HFFc6 (cell line): ENCODE measurements at regions not wholly inside any gene's neighbourhood (a gene's known extent, or its start where the extent isn't known, plus 50 kb on each side); places are given as distances from the start of the nearest gene placed in this dataset.

ENCODE experiments used
- DNase-seq: peaks from one replicate; pipeline ENCODE4 v3.0.0-alpha.2; 2018
- H3K27ac Mint-ChIP-seq: 2 replicates; pipeline ENCODE4 v1.8.0; 2020; ENCODE audit warnings: mild to moderate bottlenecking, mixed read lengths
- H3K27me3 Mint-ChIP-seq: 2 replicates; pipeline ENCODE4 v1.8.0; 2021; ENCODE audit warnings: mild to moderate bottlenecking, moderate library complexity, mixed read lengths; ENCODE audit not compliant: insufficient read depth
- H3K36me3 Mint-ChIP-seq: 2 replicates; pipeline ENCODE4 v1.8.0; 2021; ENCODE audit warnings: low read depth, mixed read lengths
- H3K4me1 Mint-ChIP-seq: 2 replicates; pipeline ENCODE4 v1.8.0; 2020; ENCODE audit warnings: low read depth, mixed read lengths
- H3K4me3 Mint-ChIP-seq: 2 replicates; pipeline ENCODE4 v1.8.0; 2020; ENCODE audit warnings: mild to moderate bottlenecking, moderate library complexity, mixed read lengths
- H3K9me3 Mint-ChIP-seq: 2 replicates; pipeline ENCODE4 v1.8.0; 2020; ENCODE audit warnings: mild to moderate bottlenecking, mixed read lengths
- TF ChIP-seq, protein P1 (sequence below): fragments of 200-600 bp; sonication (generic); IDR thresholded peaks from 2 replicates; pipeline ENCODE4 v1.5.0; 2021; ENCODE audit warnings: antibody characterized with exemption, mild to moderate bottlenecking

DNA sequence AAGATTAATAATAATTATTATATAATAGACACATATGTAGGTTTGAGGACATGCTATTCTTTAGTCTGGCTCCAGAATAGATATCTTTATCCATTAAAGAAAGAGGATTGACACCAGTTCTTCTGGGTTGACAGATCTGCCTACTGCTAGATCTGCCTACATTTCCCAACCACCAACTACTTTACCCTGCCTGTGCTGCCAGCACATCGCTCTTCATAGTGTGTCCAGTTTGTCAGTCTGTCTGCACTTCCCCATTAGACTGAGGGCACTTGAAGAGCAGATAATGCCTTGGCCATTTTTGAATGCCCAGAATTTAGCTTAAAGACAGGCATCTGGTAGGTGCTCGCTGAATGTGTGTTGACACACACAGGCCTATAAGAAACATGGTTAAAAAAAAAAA is 910.1 kb upstream of the FAT3 start:
- TF ChIP-seq, protein P1, sequence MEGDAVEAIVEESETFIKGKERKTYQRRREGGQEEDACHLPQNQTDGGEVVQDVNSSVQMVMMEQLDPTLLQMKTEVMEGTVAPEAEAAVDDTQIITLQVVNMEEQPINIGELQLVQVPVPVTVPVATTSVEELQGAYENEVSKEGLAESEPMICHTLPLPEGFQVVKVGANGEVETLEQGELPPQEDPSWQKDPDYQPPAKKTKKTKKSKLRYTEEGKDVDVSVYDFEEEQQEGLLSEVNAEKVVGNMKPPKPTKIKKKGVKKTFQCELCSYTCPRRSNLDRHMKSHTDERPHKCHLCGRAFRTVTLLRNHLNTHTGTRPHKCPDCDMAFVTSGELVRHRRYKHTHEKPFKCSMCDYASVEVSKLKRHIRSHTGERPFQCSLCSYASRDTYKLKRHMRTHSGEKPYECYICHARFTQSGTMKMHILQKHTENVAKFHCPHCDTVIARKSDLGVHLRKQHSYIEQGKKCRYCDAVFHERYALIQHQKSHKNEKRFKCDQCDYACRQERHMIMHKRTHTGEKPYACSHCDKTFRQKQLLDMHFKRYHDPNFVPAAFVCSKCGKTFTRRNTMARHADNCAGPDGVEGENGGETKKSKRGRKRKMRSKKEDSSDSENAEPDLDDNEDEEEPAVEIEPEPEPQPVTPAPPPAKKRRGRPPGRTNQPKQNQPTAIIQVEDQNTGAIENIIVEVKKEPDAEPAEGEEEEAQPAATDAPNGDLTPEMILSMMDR, result no peak
- DNase-seq, result no peak
- H3K27ac Mint-ChIP-seq, result no peak overlapping the region
- peaks cover 2% of the 10 kb centered on the region; the same call in 1 of the 2 replicates for H3K27me3 Mint-ChIP-seq
- H3K36me3 Mint-ChIP-seq, result no peaks in the 10 kb centered on the region
- peaks cover 40% of the 10 kb centered on the region for H3K9me3 Mint-ChIP-seq
- no peak overlapping the region for H3K4me3 Mint-ChIP-seq
- H3K4me1 Mint-ChIP-seq, result no peaks in the 10 kb centered on the region

DNA sequence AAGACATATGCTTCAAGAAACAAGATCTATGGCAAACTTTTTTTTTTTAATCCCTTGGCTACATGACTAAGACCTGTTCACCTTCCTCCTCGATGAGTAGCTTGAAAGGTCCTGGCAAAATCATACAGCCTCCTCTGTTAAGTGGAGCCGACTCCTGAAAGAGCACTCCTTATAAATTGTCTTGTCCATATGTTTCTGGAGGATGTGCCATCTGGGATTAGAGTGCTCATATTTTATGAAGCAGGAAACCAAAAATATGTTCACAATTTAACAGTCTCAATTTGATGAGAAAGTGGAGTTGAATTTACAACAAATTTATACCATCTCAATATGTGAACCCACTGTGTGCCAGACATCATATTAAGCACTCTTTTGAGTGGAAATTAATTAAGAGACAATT is 912.1 kb upstream of the FAT3 start:
- Mint-ChIP-seq H3K4me1 (no peaks in the 10 kb centered on the region), H3K9me3 (peaks cover 23% of the 10 kb centered on the region), H3K36me3 (no peaks in the 10 kb centered on the region), H3K27ac (no peak overlapping the region), H3K27me3 (peaks cover 2% of the 10 kb centered on the region; the same call in 1 of the 2 replicates), H3K4me3 (no peak overlapping the region)
- no peak for DNase-seq
- TF ChIP-seq, protein P1, result no peak

DNA sequence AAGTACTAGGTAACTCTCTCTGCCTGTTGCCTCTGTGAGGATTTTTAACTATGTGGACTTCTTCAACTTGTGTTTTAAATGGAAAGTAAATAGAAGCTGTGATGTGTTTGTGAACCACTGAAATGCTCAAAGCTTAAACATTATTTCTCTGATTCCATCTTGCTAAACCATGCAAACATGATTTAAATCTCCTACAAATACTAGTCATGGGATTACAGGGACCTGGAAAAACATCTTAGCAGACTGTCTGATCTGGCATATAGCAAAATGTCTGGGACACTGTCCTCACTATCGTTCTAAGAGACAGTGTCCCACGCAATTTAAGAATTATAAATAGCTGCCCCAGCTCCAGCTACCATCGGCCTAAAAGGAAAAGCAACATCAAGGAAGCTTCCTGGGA is 914.5 kb upstream of the FAT3 start:
- Mint-ChIP-seq H3K27me3 (peaks cover 2% of the 10 kb centered on the region; the same call in 1 of the 2 replicates), H3K27ac (no peak overlapping the region), H3K4me3 (no peak overlapping the region), H3K9me3 (peaks cover 24% of the 10 kb centered on the region), H3K36me3 (no peaks in the 10 kb centered on the region), H3K4me1 (no peaks in the 10 kb centered on the region)
- DNase-seq, result no peak
- TF ChIP-seq, protein P1, result no peak

DNA sequence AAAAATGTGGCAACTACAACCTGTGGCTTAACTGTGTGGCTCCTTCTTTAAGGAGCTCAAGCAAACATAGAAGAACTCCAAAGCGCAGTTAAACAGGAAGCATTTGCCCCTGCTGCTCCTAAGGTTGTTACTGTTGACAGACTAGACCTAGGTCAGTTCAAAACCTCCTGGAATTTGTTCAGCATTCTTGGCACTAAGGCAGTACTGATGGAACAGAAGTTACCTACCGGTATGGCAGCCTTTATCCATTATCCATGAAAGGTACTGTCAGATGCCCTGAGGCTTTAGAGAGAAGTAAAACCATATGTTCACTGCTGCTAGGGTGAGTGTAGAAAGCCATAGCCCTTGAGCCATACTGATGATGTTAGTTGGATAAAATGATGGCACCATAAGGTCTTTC is 916.5 kb upstream of the FAT3 start:
- no peak overlapping the region for H3K4me3 Mint-ChIP-seq
- H3K27me3 Mint-ChIP-seq, result no peaks in the 10 kb centered on the region
- peaks cover 29% of the 10 kb centered on the region for H3K9me3 Mint-ChIP-seq
- no peak overlapping the region for H3K27ac Mint-ChIP-seq
- H3K4me1 Mint-ChIP-seq, result no peaks in the 10 kb centered on the region
- no peak for DNase-seq
- no peaks in the 10 kb centered on the region for H3K36me3 Mint-ChIP-seq
- TF ChIP-seq, protein P1, result no peak

DNA sequence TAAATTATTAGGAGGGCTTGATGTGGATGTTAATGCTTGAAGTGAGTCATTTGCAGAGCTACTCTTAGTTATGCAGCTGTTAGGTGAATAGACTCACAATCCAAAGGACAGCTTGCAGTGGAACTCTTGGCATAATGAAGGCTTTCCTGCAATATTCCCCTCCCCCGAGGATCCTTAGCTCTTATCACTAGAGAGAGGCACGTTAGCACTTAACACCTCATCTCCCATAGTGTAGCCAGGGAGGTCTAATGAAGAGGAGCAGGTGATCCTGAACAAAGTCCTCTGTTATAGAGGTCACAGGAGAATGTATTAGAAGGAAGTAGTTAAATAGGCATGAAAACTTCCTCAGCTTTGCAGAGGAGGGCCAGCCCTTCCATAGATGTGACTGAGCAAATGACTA is 919.2 kb upstream of the FAT3 start:
- H3K4me3 Mint-ChIP-seq, result no peak overlapping the region
- no peaks in the 10 kb centered on the region for H3K4me1 Mint-ChIP-seq
- H3K36me3 Mint-ChIP-seq, result no peaks in the 10 kb centered on the region
- H3K27ac Mint-ChIP-seq, result no peak overlapping the region
- no peaks in the 10 kb centered on the region for H3K27me3 Mint-ChIP-seq
- no peak for DNase-seq
- H3K9me3 Mint-ChIP-seq, result peaks cover 28% of the 10 kb centered on the region
- TF ChIP-seq, protein P1, result no peak

DNA sequence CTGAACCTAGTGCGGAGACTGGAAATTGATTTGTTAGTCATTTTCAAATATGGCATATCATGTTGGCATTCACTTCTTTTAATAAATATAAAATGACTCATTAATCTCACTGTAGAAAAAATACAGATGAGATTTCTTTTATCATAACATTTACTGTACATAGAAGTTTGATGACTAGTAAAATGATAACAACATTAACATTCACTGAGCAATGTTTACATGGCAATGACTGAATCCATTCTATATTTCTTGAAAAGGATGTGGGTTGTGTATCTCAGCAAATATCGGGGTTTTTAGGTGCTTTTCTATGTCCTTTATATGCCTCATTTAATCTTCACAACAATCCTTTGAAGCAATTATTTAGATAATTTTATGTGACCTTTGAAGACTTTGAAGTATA is 920.9 kb upstream of the FAT3 start:
- H3K4me1 Mint-ChIP-seq, result no peaks in the 10 kb centered on the region
- TF ChIP-seq, protein P1, result no peak
- no peaks in the 10 kb centered on the region for H3K36me3 Mint-ChIP-seq
- peaks cover 19% of the 10 kb centered on the region for H3K9me3 Mint-ChIP-seq
- no peak overlapping the region for H3K27ac Mint-ChIP-seq
- no peak for DNase-seq
- no peak overlapping the region for H3K4me3 Mint-ChIP-seq
- no peaks in the 10 kb centered on the region for H3K27me3 Mint-ChIP-seq
